ENCODE measurements at regions not wholly inside any gene's neighbourhood (a gene's known extent, or its start where the extent isn't known, plus 50 kb on each side); places are given as distances from the start of the nearest gene placed in this dataset.

- TF ChIP-seq POLR2A (IDR thresholded peaks at IDR 0.05; ENCODE audit: low read length) (no peak), GATA1 (IDR thresholded peaks at IDR 0.05; ENCODE audit: low read depth, low read length) (no peak)
Measured at GRCh38 chr11:112650527-112650926, 310.7 kb upstream of the NCAM1 start.

All from erythroblast (primary cell).